Heart right ventricle (tissue), 16 donors: ENCODE measurements at regions not wholly inside any gene's neighbourhood (a gene's known extent, or its start where the extent isn't known, plus 50 kb on each side); places are given as distances from the start of the nearest gene placed in this dataset.

Experiments
- ATAC-seq, 8 donors: fragments of 200-7000 bp; cut with Tn5 transposase; one replicate each; pipeline ENCODE4 v1.9.1; 2020; ENCODE audit warnings: mild to moderate bottlenecking in 8 of 8, moderate library complexity in 8 of 8, moderate number of reproducible peaks in 1 of 8
- DNase-seq, 2 donors: peaks; one replicate each; pipeline ENCODE4 v3.0.0-alpha.2; 2020
- H3K27ac ChIP-seq, 10 donors: fragments of 200-600 bp; sonication (generic) in 2 of 10; one replicate each; pipeline versions ENCODE4 v1.5.0 to v1.8.0; 2020 to 2022; ENCODE audit warnings: mild to moderate bottlenecking in 3 of 10
- H3K27me3 ChIP-seq, 7 donors: fragments of 200-600 bp; one replicate each; pipeline ENCODE4 v1.8.0; 2021 to 2022; ENCODE audit warnings: mild to moderate bottlenecking in 2 of 7
- H3K36me3 ChIP-seq, 9 donors: fragments of 200-600 bp; sonication (generic) in 1 of 9; one replicate each; pipeline versions ENCODE4 v1.5.0 to v1.8.0; 2020 to 2022; ENCODE audit warnings: mild to moderate bottlenecking in 2 of 9
- H3K4me1 ChIP-seq, 9 donors: fragments of 200-600 bp; sonication (generic) in 1 of 9; one replicate each; pipeline versions ENCODE4 v1.5.0 to v1.8.0; 2020 to 2022; ENCODE audit warnings: mild to moderate bottlenecking in 4 of 9
- H3K4me3 ChIP-seq, 10 donors: fragments of 200-600 bp; sonication (generic) in 2 of 10; one replicate each; pipeline versions ENCODE4 v1.5.0 to v1.8.0; 2020 to 2022; ENCODE audit warnings: mild to moderate bottlenecking in 7 of 10, moderate library complexity in 2 of 10
- H3K9me3 ChIP-seq, 11 donors: fragments of 200-600 bp in 10 of 11; sonication (generic) in 2 of 11; one replicate each; pipeline versions ENCODE4 v1.5.0 to v1.8.0; 2013 to 2022; ENCODE audit warnings: mild to moderate bottlenecking in 2 of 11, control low read depth in 1 of 11, moderate library complexity in 1 of 11
- CTCF ChIP-seq, 9 donors: fragments of 200-600 bp; sonication (generic) in 2 of 9; IDR thresholded peaks; one replicate each; pipeline versions ENCODE4 v1.5.0 to v1.8.0; 2021 to 2022; ENCODE audit warnings: antibody characterized with exemption in 9 of 9, mild to moderate bottlenecking in 5 of 9, moderate library complexity in 1 of 9
- WGBS, 2 donors: extraction: QIAGEN DNeasy Blood & Tissue Kit; methylation state at CpG; one replicate each; pipeline ENCODE4 v1.1.7; 2013; ENCODE audit warnings: inconsistent platforms in 1 of 2; 5-methylcytosine and 5-hydroxymethylcytosine counted together
- intact Hi-C, 10 donors: fragments of 100-400 bp; cut with DNase I; formaldehyde crosslinking; loops; one replicate each; pipeline versions ENCODE4 v1.11.1 to v1.14.2; 2022
- donor health status: Arrhythmogenic right ventricular cardiomyopathy.
- donor health status: ischemic (EF 13 %, LVEDD 7.1; RV severe dilation, severe dysfunction).
- donor health status: healthy with polysubstance abuse.
- donor health status: DM: no; HTN: yes; CAD: no.
- donor health status: DM: no; HTN: no; CAD: no.
- donor health status: ischemic (EF 25% LVEDD 6.9; RV normal size, moderate dysfunction).
- donor health status: ischemic (EF 25% LVEDD 5.7; RV mildly dilated, moderate dysfunction).
- donor health status: healthy.
- donor health status: DM: yes; HTN: yes; CAD: no.
- donor health status: Ischemic cardiomyopathy.
- donor health status: ischemic (EF 35%, LVEDD 5.7; RV mildly dilated, moderate dysfunction).
- donor health status: nonischemic (EF 11% LVEDD 7.7; RV severe dilation, severe dysfunction).
- donor health status: DM: yes; HTN: yes; CAD: no.
- donor health status: PGD.
- donor health status: ischemic (EF 29% LVEDD 5.4; RV normal size, mild dysfunction).
- donor health status: nonischemic (EF 23%, LVEDD 6.1; RV moderate dilation, normal function).

GRCh38 chr3:16058521-16058920 is 116.0 kb upstream of the GALNT15 start:
- no peak overlapping the region for H3K4me3 ChIP-seq
- DNase-seq = no peak
- ATAC-seq = no peak
- TF ChIP-seq CTCF (IDR thresholded peaks at IDR 0.05) = no peak
- H3K36me3 ChIP-seq = no peaks in the 10 kb centered on the region
- no peaks in the 10 kb centered on the region for H3K27me3 ChIP-seq
- peaks cover 0 to 36% (median 23%) of the 10 kb centered on the region in 9 donors for H3K4me1 ChIP-seq
- peak overlapping the region in 3 of 10 donors; percentile 73 to 88 (median 77) for H3K27ac ChIP-seq
- no peaks in the 10 kb centered on the region for H3K9me3 ChIP-seq
- intact Hi-C loops = loop anchor here in 3 of 10 donors (5.0 to 10.0 kb wide), 4 partner anchors 74 to 496 kb away; no protein-coding TSS in a partner anchor
- WGBS, 2 donors = 93 to 97% methylated on average over 1 of the region's 1 CpG

- no peak for ATAC-seq
- Histone ChIP-seq H3K4me3 (no peak overlapping the region), H3K27me3 (no peaks in the 10 kb centered on the region), H3K36me3 (no peaks in the 10 kb centered on the region), H3K27ac (peak overlapping the region in 5 of 10 donors; percentile 53 to 88 (median 73)), H3K9me3 (no peaks in the 10 kb centered on the region), H3K4me1 (peaks cover 0 to 34% (median 23%) of the 10 kb centered on the region in 9 donors)
- intact Hi-C loops = loop anchor here in 3 of 10 donors (5.0 to 10.0 kb wide), 4 partner anchors 73 to 496 kb away; no protein-coding TSS in a partner anchor
- WGBS, 2 donors = 96 to 97% methylated on average over 5 of the region's 5 CpGs
- no peak for DNase-seq
- no peak for TF ChIP-seq CTCF (IDR thresholded peaks at IDR 0.05)
These were observed 115.4 kb upstream of the GALNT15 start for GRCh38 chr3:16059081-16059537.

- DNase-seq = no peak
- ATAC-seq = peak in 1 of 8 donors; percentile 6
- Histone ChIP-seq H3K27me3 (no peaks in the 10 kb centered on the region), H3K9me3 (no peaks in the 10 kb centered on the region), H3K27ac (peak overlapping the region in 7 of 10 donors; percentile 45 to 88 (median 59)), H3K4me1 (peaks cover 0 to 41% (median 29%) of the 10 kb centered on the region in 9 donors), H3K4me3 (no peak overlapping the region), H3K36me3 (no peaks in the 10 kb centered on the region)
- intact Hi-C loops = loop anchor here in 5 of 10 donors (5.0 to 10.0 kb wide), 7 partner anchors 42 to 495 kb away; no protein-coding TSS in a partner anchor
- no peak for TF ChIP-seq CTCF (IDR thresholded peaks at IDR 0.05)
- WGBS, 2 donors = 65 to 85% methylated on average over 2 of the region's 2 CpGs
These were observed 114.6 kb upstream of the GALNT15 start for GRCh38 chr3:16059711-16060357.

GRCh38 chr3:16060358-16060852 is 114.1 kb upstream of the GALNT15 start:
- no peaks in the 10 kb centered on the region for H3K9me3 ChIP-seq
- H3K4me3 ChIP-seq = no peak overlapping the region
- TF ChIP-seq CTCF (IDR thresholded peaks at IDR 0.05) = peak in 2 of 9 donors; percentile 13 to 17
- ATAC-seq (peak in 6 of 8 donors; percentile 57 to 87 (median 80)), DNase-seq (no peak)
- 32 to 46% methylated on average over 4 of the region's 4 CpGs for WGBS, 2 donors
- intact Hi-C loops = loop anchor here in 2 of 10 donors (5.0 kb wide), 3 partner anchors 42 to 428 kb away; no protein-coding TSS in a partner anchor
- H3K27me3 ChIP-seq = no peaks in the 10 kb centered on the region
- H3K36me3 ChIP-seq = no peaks in the 10 kb centered on the region
- H3K4me1 ChIP-seq = peaks cover 0 to 47% (median 31%) of the 10 kb centered on the region in 9 donors
- peak overlapping the region in 7 of 10 donors; percentile 45 to 79 (median 69) for H3K27ac ChIP-seq
